HG02885 (cell line): ENCODE measurements at regions not wholly inside any gene's neighbourhood (a gene's known extent, or its start where the extent isn't known, plus 50 kb on each side); places are given as distances from the start of the nearest gene placed in this dataset.

Experiments used
- ATAC-seq: cut with Tn5 transposase; IDR thresholded peaks from one replicate; pipeline ENCODE4 v1.9.1; 2021; ENCODE audit warnings: mild to moderate bottlenecking; ENCODE audit not compliant: unreplicated experiment, poor library complexity

DNA sequence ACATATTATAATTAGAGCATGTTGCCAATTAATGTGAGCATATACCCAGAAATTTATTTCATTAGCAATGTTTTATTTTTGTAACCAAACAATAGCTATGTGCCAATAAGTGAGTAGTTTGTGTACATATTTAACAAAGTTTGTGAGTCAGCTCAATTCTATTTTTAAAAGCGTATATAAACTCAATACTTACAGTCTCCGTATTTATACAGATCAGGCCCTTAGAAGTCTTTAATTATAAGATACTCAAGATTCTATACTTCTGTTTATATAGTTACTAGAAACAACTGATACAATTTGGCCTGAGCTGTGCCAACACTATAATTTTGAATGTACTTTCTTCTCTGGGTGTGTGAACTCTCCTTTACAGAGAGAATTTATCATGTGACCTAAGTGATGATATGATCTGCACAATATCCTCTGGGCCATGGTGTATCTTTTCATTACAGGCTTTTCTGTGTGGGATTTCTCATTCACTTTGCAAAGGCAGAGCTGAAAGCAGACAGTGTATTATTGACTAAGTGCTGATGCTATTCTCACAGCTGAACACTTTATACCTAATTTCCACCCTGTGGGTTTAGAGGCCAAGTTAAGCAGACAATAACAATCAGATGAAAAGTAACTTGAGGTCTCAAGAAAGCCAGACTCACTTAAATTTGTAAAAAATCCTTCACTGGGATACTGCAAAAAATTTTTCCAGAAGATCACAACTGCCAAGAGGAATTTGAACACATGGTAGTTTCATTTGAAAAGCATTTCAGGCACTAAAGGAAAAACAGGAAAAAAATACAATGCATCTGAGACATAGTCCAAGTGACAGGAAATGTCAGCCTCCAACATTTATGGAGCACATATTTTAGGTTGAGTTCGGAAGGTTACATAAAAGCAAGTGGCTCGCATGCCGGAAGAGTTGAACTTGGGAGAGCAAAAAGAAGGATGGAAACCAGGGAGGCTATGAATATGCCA is 277.9 kb upstream of the SEMA6D start:
- no peak for ATAC-seq

DNA sequence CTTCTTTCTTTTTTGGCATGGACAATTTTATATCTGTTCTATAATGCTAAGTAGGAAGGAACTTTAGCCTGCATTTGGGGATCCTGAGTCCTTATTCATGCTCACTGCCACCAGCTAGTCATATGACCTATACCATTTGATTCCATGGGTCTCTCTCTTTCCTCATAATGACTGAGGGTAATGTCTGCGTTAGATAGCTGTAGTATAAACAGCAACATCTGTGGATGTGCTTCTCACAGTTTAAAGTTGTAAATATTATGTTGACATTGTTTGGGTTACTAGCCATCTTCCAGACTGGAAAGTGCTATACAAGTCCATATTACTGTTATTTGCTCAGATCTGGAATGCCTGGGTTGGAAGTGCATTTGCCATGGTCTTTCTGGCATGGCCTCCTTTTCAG is 274.9 kb upstream of the SEMA6D start:
- ATAC-seq = no peak

DNA sequence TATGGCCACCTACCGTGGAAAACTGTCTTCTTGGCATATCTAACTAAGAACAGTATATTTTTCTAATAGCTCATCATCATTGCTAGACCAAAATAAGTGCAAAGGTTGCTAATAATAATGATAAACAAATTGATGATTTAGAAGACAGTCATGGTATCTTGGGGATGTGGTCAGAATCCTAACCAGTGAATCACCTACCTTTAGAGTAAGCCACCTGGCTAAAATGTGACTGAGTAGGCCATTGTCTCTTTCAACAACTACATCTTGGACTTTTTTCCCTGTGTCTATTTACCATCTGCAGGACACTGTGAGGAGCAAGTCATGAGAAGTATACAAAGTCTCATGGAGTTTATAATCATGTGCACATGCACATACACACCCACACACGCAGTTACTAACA is 273.5 kb upstream of the SEMA6D start:
- no peak for ATAC-seq

DNA sequence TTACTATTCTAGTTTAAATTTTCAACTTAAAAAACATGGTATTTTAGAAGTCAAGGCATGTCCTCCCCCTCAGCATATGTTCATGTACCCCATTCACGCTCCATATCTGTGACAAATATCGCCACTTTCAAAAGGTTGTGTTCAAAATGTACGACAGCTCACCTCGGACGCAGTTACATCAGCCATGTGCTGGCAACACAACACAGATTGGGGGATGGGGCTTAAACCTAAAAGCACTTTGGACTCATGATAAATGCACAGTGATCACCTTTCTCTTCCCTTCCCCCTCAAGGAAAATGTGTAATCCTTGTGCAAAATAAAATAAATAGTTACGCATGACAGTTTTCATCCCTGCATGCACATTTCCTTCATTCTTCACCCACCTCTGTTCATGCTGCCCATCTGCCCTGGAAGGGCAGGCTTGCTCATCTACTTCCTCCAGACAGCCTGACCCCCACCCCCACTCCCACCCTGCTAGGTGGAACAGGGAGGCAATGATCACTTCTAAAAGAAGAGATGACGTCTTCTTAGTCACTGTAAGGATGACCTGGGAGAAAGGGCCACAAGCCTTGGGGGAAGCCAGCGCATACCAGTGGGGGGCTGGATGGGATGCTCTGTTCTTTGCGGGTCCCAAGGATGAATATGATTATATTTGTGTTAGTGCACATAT is 271.4 kb upstream of the SEMA6D start:
- no peak for ATAC-seq

DNA sequence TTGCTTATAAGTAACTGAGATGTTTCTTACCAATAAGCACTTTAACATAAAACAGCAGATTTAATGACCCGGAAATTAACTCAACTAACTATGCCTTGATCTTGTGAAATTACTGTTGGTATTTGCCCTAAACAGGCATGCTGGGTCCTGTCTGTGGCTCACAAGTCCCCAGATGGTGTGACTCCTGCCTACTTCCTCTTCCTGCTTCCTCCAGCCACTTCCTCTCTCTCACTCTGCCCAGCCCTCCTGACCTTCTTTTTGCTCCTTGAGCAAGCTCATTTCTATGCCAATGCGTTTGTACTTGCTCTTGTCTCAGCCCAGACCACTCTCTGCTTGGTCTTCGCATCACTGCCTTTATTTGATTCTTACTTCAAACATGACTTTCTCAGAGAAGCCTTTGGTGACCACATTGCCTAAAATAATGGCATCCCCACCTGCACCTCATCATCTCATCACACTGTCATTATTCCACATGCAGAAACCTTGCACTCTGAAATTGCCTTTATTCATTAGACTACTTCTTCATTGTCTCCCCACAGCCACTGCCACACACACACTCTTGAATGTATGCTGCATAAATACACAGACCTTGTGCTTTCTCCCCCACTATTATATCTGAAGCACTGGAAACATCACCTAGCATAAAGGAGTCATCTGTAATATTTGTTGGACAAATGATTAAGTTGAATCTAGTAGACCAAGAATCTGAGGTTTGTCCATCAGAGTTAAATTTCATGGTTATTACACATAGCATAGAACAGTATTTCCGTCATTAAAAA is 256.3 kb upstream of the SEMA6D start:
- ATAC-seq = no peak

DNA sequence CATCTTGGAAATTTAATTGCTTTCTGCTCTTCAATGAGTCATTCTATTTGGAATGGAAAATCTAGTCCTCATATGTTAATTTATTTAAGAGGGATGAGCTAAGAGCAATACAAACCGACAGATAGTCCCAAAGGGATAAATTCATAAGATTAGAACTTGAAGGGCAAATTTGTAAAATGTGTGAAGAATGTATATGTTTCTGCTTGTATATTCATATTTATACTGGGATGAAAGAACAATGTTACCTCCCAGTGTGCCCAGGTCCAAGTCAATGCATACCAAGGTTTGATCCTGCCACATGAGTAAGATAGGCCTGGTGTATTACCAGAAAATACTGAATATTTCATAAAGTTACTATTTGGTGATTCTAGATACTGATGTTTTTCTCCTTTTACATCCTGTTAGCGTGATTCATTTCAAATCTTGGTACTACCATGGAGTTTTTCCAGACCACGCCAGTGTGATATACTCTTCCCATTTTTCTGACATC is 255.6 kb upstream of the SEMA6D start:
- ATAC-seq = no peak

DNA sequence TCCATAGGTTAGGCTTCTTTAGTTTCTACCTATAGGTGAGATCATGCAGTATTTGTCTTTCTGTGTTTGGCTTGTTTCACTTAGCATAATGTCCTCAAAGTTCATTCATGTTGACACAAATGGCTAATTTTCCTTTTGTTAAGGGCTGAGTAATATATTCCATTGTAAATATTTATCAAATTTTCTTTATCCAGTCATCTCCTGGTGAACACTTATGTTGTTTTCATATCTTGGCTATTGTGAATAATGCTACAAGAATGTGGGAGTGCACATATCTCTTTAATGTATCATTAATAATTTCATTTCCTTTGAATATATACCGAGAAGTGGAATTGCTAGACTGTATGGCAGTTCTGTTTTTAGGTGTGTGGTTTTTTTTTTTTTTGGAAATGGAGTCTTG is 250.9 kb upstream of the SEMA6D start:
- no peak for ATAC-seq

DNA sequence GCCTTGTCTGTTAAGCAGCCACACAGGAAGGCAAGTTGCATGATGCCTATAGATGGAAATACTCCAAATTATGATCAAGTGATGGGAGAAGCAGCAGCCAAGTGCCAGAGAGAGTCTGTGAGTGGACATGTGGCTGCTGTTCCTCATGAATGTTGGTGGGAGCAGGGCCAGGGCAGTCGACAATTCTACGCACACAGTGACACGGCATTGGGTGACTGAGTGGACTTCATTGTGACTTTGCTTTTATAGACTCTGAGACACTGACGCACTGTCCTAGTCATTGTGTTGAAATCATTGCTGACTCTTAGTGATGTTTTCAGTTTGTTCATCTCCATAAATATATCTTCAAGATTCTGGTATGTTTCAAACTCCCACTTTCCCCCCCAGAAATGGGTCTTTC is 246.3 kb upstream of the SEMA6D start:
- ATAC-seq = no peak

DNA sequence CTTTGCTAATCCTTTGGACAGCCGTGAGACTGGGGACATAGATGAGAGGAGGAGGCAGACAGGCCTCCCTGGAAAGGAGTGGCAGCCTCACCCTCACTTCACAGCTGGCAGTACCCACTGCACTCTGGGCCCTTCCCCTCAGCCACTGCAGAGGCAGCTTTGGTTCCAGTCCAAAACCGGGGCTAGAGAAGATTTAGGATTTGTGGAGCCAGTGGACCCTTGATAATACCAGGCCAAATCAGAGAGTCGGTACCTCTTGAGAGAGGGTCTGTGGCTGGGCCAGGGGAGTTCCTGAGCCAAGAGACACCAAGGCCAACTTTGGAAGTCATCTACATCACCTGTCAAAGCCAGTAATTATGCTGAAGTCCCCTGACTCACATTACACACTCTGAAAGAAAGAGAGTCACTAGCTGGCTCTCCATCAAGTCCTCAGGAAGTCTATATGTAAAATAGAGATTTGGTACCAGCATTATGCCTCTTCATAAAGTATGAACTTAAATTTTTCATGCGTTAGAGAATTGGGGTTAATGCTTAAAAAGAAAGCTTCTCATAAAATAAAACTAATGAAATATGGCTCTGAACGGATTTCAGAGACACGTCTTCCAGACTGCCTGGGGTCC is 244.1 kb upstream of the SEMA6D start:
- ATAC-seq = no peak

DNA sequence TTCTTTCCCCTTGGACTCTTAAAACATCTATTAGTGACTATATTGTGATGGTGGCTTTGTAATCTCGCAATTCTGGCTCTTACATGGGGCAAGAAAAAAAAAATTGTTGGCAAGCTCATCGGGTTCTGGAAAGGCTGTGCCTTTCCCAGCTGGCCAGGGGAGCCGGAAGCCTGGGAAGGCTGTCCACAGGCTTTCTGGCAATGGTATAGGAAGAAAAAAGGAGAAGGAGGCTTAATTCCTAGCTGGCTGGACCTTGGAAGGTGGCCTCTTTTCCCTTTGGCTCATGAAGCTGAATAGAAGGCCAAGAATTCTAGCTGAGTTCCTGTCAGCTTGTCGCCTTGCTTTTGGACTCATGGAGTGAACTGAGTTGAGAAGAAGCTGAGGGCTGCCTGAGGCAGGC is 243.5 kb upstream of the SEMA6D start:
- no peak for ATAC-seq

DNA sequence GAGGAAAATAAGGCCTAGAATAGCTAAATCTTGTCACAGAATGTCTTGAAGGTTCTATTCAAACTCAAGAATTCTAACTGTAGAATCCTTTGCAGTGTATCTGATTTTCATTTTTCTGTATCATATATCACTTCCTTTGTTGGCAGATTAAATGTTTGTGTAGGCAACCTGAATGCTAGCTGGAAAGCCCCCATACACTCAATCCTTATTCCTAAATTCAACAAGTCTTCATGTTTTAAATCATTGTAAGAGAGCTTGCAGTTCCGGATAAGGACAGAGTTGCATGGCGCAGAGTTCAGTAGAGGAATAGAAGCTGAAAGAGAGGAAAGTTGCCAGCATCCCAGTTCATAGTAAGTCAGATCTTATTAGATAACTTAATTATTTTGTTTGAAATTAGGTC is 242.0 kb upstream of the SEMA6D start:
- no peak for ATAC-seq

DNA sequence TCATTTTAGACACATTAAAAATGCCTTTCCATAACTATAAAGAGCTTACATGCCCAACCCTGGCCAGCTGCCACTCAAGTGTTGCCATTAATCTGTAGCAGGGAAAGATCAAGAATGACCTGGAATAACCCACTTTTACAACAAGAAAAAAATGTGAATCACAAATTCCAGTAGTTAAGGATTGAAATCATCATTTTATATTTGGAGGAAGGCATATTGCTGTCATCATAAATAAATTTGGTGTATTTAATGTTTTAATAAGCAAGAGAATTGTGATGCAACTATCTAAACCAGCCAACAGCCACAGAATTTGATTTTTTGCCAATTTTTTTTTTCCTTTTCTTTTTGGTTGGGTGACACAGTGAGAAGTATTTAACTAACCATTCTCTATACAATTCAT is 240.0 kb upstream of the SEMA6D start:
- ATAC-seq = no peak

DNA sequence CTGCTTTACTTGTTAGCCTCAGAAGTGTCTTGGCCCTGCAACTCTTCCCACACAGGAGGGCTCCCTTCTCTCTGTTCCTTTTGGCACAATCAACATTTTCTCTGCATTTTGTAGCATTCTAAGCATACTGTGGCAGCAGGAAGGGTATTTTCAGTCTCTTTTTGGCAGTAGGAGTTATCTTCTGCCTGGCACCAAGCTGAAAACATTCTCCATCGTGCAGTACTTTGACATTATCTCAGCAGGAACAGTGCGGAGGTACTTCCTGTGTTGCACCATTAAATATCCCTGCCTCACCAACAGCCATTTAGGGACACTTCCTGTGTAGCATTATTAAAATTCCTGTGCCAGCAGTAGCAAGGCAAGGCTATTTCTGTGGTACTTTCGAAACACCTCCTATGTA is 233.2 kb upstream of the SEMA6D start:
- ATAC-seq = no peak

DNA sequence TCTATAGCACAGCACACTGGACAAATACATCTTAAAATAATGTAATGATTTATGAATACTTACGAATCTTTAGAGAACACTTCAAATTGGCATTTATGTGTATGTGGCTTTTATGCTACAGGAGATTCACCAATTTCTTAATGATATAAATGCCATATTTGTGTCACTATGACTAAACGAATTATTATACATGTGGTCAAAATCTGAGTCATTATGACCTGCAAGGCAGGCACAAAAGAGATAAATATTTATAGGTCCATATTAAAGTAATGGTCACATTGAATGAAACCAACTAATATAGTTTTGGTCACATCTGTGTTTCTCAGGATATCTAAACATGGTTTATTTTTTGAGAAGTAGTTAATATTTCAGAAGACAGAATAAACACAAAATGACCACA is 232.3 kb upstream of the SEMA6D start:
- ATAC-seq = no peak

DNA sequence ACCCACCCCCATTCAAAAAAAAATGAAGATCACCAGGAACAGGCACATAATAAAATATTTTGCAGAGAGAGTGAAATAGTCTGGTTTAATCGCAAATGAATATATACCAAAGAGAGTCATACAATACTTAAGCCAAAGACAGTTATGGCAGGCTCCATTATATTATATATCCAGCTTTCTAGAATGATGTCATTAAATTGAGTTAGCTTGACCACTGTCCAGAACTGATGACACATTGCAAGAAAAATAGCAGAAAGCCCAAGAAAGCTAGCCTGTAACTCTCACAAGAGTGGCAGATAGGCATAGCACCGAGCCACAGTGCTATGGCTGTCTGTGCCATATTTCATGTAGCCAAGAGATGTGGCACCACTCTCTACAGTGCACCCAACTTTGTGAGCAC is 231.9 kb upstream of the SEMA6D start:
- ATAC-seq = no peak

DNA sequence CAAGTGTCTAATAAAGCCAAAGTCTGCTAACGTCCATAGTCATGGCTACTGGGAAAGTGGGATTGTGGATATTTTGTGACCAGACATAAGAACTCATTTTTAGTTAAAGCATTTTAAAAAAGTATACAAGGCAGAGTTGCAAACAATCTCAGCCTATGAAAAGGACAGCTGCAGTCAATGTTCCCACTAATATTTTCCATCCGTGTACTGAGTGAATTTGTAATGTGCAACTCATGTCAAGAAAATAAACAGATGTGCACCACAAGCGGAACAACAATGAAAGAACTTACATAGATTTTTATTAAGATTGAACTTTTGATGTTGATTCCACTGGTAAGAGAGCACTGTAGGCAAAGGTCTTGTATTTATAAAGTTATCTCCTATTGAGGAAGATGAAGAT is 231.3 kb upstream of the SEMA6D start:
- ATAC-seq = no peak

DNA sequence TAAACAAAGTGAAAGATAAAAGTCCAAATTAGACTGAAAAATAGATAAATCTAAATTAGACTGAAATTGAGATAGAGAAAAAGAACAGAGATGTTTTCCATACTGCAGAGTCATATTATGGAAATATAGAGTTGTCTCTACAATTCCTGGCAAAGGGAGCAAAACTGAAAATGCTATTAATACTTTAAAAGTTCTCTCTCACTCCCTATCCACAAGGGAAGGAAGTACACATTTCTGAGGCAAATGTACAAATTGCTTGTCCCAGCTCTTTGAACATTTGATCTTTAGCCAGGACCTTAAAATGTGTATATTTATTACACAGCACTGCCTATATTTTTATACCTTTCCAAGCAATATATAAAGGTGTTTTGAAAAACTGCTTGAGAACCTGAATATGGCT is 225.1 kb upstream of the SEMA6D start:
- ATAC-seq = no peak

DNA sequence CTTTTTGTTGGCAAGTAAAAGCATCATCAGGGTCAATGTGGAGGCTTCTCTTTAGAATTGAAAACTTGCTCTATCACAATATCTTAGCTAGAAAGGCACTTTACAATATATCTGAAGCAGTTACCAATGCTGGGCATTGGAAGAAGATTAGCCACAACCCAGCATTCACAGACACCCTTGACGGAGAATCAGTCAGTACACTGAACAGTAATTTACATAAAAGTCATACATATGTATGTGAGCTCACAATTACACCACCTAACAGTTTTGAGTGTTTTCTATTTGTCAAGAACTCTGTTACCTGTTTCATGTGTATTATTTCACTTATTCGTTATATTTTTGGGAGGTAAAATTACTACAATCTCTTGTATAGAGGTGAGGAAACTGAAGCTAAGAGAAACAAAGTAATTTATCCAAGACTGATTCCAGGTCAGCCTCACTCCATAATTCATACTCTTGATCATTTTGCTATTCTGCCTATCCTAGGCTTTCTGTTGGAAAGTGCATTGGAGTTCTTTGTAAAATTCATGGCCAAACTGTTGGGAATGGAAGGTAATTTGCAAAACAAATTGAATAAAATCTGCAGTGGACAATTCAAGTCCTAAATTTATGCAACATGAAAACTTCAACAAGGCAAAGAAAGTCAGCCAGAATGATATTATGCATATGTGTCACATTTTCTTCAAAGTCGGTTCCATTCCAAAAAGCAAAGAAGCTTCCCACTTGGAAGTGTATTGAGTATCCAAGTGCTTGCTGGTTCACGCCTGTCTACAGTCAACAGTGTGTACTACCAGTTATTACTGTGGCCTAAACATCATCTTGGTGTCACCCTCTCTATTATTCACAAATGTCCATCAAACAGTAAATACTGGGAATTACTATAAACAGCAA is 223.7 kb upstream of the SEMA6D start:
- ATAC-seq = no peak

DNA sequence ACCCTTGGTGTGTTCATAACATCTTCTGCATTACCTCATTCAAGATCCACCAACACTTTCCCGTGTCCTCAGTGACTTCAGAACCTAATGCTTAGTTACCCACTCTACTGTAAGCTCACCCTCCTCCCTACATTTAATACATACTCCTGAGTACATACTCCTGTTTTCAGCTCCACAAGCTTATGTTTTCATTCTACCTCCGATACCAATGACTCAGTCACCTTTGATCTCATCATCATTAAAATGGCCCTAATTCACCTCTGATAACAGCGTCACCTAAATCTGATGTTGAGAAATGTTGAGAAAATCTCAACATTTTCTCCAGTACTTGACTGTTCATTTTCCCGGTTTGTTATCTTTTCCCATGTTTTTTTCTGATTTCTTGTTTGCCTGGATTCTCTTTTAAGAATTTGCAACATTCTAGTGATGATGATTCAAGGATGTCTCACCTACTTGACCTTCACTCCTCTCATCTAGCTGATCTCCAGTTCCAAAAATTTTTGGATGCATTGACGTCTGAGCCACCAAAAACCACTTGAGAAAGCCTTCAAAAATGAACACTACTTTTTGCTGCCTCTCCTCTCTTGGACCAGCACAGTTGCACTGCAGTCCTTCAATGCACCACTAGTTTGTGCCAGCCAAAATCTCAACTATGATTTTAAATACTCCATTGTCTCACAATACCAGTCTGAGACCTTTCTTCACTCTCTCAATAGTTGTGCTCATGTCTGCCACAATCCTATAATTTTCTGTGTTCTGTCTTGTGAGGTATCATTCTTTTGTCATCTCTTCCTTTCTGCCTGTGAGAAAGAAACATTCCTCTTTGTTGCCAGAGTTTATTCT is 220.7 kb upstream of the SEMA6D start:
- no peak for ATAC-seq
